Skeletal muscle satellite cell (primary cell): ENCODE measurements at regions not wholly inside any gene's neighbourhood (a gene's known extent, or its start where the extent isn't known, plus 50 kb on each side); places are given as distances from the start of the nearest gene placed in this dataset.

Source experiments
- H3K27me3 ChIP-seq: 2 replicates; pipeline ENCODE4 v1.7.0; 2013; ENCODE audit warnings: low read length; ENCODE audit not compliant: control insufficient read depth, insufficient read depth
- H3K36me3 ChIP-seq: 2 replicates; pipeline ENCODE4 v1.7.0; 2013; ENCODE audit warnings: mild to moderate bottlenecking, control low read depth, low read length; ENCODE audit not compliant: insufficient read depth
- H3K4me1 ChIP-seq: 2 replicates; pipeline ENCODE4 v1.7.0; 2013; ENCODE audit warnings: low read length; ENCODE audit not compliant: control insufficient read depth, insufficient read depth
- H3K4me2 ChIP-seq: 2 replicates; pipeline ENCODE4 v1.7.0; 2013; ENCODE audit warnings: mild to moderate bottlenecking, low read length
- H3K4me3 ChIP-seq: 2 replicates; pipeline ENCODE4 v1.7.0; 2013; ENCODE audit warnings: low read length
- H3K9ac ChIP-seq: 2 replicates; pipeline ENCODE4 v1.7.0; 2013; ENCODE audit warnings: mild to moderate bottlenecking, low read depth, low read length, moderate library complexity
- H3K9me3 ChIP-seq: replicated peaks from 2 replicates; pipeline ENCODE4 v1.7.0; 2013; ENCODE audit warnings: mild to moderate bottlenecking, control low read depth, low read length

DNA sequence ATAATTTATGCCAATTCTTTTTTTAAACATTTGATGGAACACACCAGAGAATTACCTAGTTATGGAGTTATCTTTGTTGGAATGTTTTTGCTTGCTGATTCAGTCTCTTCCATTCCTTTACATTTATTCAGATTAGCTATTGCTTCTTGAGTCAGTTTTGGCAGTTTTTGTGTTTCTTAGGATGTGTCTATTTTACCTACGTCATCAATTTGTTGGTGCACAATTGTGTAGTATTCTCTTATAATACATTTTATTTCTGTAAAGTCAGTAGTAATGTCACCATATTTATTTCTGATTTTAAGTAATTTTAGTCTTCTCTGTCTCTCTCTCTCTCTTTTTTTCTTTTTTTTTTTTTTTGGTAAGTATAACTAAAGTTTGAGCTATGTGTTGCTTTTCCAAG, 929.5 kb upstream of the RAG2 start:
- Histone ChIP-seq H3K27me3 (no peaks in the 10 kb centered on the region), H3K4me2 (no peak overlapping the region), H3K4me1 (no peaks in the 10 kb centered on the region), H3K4me3 (no peak overlapping the region), H3K9ac (no peak overlapping the region), H3K36me3 (no peaks in the 10 kb centered on the region), H3K9me3 (no peaks in the 10 kb centered on the region)

DNA sequence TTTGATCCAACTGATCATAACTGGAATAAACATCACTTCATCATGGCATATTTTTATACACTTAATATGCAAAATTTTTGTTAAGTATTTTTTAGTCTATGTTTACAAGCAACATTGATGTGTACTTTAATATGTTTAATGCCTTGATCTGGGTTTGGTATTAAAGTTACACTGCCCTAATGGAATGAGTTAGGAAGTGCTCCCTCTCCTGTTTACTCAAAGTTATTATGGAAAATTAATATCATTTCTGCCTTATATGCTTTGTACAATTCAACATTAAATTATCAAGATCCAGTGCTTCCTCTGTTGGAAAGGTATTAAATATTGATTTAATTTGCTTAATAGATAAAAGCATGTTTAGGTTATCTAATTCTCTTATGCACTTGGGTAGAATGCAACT, 927.3 kb upstream of the RAG2 start:
- H3K27me3 ChIP-seq = no peaks in the 10 kb centered on the region
- H3K36me3 ChIP-seq = no peaks in the 10 kb centered on the region

DNA sequence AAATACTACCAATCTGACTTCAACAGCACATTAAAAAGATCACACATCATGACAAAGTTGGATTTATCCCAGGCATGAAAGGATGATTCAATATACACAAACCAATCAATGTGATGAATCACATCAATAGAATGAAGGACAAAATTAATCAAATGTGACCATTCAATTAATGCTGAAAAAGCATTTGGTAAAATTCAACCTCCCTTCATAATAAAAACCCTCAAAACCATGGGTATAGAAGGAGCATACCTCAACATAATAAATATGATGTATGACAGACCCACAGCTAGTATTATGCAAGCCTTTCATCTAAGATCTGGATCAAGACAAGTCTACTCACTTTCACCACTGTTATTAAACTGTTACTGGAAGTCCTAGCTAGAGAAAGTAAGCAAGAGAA, 921.7 kb upstream of the RAG2 start:
- H3K4me2 ChIP-seq = no peak overlapping the region
- no peaks in the 10 kb centered on the region for H3K4me1 ChIP-seq
- no peaks in the 10 kb centered on the region for H3K36me3 ChIP-seq
- H3K9ac ChIP-seq = no peak overlapping the region
- no peaks in the 10 kb centered on the region for H3K9me3 ChIP-seq
- no peaks in the 10 kb centered on the region for H3K27me3 ChIP-seq
- no peak overlapping the region for H3K4me3 ChIP-seq

More for the DNA sequence above, 927.3 kb upstream of the RAG2 start:
- no peak overlapping the region for H3K9ac ChIP-seq
- H3K4me1 ChIP-seq = no peaks in the 10 kb centered on the region
- H3K4me2 ChIP-seq = no peak overlapping the region
- no peak overlapping the region for H3K4me3 ChIP-seq
- no peaks in the 10 kb centered on the region for H3K9me3 ChIP-seq

DNA sequence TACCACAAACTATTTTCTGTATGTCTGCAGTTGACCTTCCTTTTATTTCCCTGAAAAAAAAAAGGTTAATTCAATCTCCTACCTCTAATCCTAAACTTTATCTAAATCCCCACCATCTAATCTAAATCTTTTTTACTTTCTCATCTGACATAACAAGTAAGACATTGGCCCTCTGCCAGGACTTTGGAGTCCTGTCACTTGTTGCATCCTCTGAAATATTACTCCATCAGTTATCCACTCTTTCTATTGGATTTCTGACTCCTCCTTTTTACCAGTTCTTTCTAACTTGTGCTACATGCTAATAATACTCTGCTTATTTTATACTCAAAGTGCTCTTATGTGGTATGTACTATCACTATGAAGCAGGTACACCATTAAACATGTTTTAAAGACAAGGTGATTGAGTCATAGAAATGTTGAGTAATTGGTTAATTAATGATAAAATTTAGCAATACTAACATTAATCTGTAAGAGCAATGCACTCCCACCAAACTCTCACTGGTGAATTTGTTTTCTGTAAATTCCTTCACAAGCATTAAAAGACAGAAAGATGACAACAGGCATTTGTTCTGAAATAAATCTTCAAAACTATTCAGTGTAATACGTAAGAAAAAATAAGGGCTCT, 914.2 kb upstream of the RAG2 start:
- Histone ChIP-seq H3K9ac (no peak overlapping the region), H3K9me3 (no peaks in the 10 kb centered on the region), H3K27me3 (no peaks in the 10 kb centered on the region), H3K4me1 (peaks cover 18% of the 10 kb centered on the region), H3K36me3 (no peaks in the 10 kb centered on the region), H3K4me3 (no peak overlapping the region), H3K4me2 (no peak overlapping the region)

DNA sequence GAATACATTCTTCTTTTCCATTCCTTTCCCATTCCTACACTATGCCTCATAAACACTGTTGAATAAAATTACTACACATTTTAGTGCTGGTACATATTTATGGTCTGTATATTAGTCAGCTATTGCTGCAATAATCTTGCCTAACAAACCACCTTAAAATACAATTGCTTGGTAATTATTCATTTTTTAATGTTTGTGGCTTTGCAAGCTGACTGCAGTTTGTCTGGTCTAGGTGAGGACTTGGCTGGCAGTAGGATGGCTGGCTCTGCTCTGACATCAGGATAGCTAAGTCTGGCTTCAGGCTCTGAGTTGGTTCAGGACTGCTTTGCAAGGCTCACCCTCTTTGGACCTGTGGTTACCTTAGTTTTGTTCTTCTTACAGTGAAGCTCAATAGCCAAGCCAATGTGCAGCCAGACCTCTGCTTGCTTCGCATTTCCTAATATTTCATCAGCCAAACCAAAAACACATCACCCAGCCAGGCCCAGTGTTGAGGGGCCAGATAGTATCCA, 913.4 kb upstream of the RAG2 start:
- Histone ChIP-seq H3K4me2 (no peak overlapping the region), H3K27me3 (no peaks in the 10 kb centered on the region), H3K36me3 (no peaks in the 10 kb centered on the region), H3K9ac (no peak overlapping the region), H3K9me3 (no peaks in the 10 kb centered on the region), H3K4me1 (peaks cover 18% of the 10 kb centered on the region), H3K4me3 (no peak overlapping the region)

DNA sequence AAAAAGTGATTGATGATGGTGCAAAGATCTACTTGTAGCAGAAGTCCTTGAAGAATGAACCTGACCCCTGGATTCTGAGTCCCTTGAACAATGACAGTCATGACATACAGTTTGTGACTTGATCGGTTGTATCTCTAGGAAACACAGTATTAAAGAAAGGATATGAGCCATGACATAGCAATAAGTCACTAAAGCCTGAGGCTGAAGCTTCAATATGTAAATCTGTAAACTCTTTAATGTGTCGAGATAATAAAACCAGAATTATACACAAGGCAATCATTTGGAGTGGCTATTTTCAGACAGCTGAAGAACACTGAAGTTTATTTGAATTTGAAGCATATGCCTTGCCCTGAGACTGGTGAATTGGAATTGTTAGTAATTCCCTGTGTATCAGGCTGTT, 911.5 kb upstream of the RAG2 start:
- no peak overlapping the region for H3K9ac ChIP-seq
- H3K9me3 ChIP-seq = no peaks in the 10 kb centered on the region
- H3K36me3 ChIP-seq = no peaks in the 10 kb centered on the region
- H3K4me2 ChIP-seq = no peak overlapping the region
- H3K27me3 ChIP-seq = no peaks in the 10 kb centered on the region
- H3K4me1 ChIP-seq = peaks cover 36% of the 10 kb centered on the region
- H3K4me3 ChIP-seq = no peak overlapping the region

DNA sequence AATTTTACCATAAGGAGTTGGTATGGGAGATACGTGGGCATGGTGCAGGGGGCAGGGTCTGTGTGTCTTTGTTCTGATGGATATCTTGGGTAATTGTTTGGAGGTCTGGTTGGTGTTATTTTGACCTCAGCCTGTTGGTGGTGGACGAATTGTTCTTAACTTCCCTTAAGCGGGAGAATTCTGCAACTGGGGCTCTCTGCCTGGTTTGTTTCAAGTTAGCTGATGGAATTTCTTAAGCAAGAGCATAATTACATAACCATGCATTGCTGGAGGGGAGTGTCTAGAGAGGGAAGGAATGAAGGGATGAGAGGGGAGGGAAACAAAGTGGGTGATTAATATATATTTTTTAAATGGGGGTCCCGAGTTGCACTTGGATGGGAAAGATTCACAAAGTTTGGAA, 908.5 kb upstream of the RAG2 start:
- Histone ChIP-seq H3K27me3 (no peaks in the 10 kb centered on the region), H3K9ac (no peak overlapping the region), H3K4me1 (peaks cover 52% of the 10 kb centered on the region), H3K4me3 (no peak overlapping the region), H3K36me3 (no peaks in the 10 kb centered on the region), H3K4me2 (no peak overlapping the region), H3K9me3 (no peaks in the 10 kb centered on the region)

DNA sequence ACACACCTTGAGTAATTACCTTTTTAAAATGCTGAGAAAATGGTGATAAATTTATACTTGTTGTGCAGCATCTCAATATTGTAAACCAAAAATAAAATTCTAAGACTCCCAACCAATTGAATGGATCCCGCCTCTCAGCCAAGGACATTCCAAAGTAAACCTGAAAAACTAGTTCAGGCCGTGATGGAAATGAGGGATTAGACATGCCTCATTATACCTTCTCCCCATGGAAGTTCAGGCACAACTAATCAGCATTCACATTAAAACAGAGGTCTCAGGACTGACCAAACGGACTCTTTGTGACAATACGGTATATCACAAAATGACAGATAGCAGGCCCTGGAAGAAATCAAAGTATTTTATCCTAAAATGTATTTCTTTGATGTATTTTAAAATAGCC, 907.4 kb upstream of the RAG2 start:
- Histone ChIP-seq H3K27me3 (no peaks in the 10 kb centered on the region), H3K4me1 (peaks cover 42% of the 10 kb centered on the region), H3K4me2 (peak overlapping the region; percentile 77), H3K4me3 (no peak overlapping the region), H3K36me3 (no peaks in the 10 kb centered on the region), H3K9me3 (no peaks in the 10 kb centered on the region), H3K9ac (peak overlapping the region; percentile 57)

DNA sequence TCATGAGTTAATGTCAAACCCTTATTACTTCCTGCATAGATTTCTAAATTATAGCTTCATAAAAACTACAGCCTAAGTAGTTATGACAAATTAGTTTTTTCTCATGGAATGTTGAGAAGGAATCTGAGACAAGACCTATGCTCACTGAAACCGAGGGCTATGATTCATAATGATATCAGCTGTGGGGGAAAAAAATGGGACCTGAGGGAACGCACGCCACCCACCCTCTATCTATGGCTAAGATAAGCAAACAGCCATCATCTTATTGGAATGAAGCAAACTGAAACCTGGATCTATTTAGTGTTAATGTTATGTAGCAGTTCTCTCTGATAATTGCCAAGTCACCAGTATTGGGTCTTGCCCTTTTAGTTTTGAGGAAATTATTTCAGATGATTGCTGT, 906.9 kb upstream of the RAG2 start:
- peak overlapping the region; percentile 46 for H3K4me3 ChIP-seq
- no peaks in the 10 kb centered on the region for H3K9me3 ChIP-seq
- H3K36me3 ChIP-seq = no peaks in the 10 kb centered on the region
- H3K4me1 ChIP-seq = peaks cover 42% of the 10 kb centered on the region
- peak overlapping the region; percentile 68 for H3K9ac ChIP-seq
- H3K27me3 ChIP-seq = no peaks in the 10 kb centered on the region
- peak overlapping the region; percentile 77 for H3K4me2 ChIP-seq

DNA sequence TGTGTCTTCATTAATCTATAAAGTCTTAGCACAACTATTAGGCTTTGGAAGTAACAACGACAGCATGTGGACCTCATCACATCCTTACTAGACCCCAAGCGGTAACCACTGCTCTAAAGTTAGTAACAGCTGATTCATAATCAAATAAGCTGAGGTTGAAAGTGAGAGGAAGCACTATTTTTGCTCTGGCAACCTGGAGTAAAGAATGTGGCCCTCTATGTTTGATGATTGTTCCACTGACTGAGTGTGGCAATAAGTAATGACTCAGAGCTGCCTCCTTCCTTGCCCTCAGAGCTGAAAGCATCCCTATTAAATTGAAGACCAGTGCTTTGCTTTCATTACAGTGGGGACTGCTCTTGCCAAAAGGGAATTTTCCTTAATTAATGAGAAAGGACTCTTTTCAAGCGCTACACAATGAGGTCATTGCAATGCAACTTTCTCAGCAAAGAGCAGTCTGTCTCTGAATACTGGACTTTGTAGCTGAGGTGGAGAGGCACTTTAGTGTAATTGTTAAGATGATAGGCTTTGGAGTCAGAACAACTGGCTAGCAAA, 906.1 kb upstream of the RAG2 start:
- H3K4me1 ChIP-seq = peaks cover 42% of the 10 kb centered on the region
- H3K4me2 ChIP-seq = peak overlapping the region; percentile 77
- H3K27me3 ChIP-seq = no peaks in the 10 kb centered on the region
- H3K9ac ChIP-seq = peak overlapping the region; percentile 68
- H3K36me3 ChIP-seq = no peaks in the 10 kb centered on the region
- peak overlapping the region; percentile 46 for H3K4me3 ChIP-seq
- no peaks in the 10 kb centered on the region for H3K9me3 ChIP-seq

DNA sequence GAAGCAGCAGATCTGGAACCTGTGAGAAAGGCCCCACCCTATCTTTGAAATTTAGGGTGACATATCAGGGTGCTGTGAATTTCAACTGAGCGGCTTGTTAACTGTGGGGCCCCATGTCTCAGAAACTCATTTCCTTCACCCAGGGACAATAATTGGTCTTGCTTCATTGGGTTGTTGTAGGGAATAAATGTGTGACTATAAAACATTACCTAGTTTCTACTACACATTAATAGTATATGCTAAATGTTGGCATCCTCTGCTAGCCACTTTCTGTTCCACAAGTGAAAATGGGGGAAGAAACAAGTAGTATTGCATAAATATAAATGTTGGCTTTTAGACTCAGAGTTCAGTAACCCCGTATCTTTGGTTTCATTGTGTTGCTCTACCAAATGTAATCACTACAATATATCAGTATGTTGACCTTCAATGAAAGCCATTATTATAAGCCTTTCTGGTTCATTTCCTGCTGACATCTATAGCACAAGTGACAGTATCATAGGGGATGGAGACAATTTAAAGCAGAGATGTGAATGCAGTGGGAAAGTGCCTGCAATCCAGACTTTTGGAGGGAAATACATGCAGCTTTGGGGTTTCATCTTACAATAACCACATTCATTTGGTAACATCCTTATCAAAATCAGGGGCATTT, 905.5 kb upstream of the RAG2 start:
- peak overlapping the region; percentile 17 for H3K9ac ChIP-seq
- peaks cover 42% of the 10 kb centered on the region for H3K4me1 ChIP-seq
- no peaks in the 10 kb centered on the region for H3K27me3 ChIP-seq
- no peaks in the 10 kb centered on the region for H3K9me3 ChIP-seq
- H3K4me3 ChIP-seq = no peak overlapping the region
- H3K36me3 ChIP-seq = no peaks in the 10 kb centered on the region
- peak overlapping the region; percentile 77 for H3K4me2 ChIP-seq

DNA sequence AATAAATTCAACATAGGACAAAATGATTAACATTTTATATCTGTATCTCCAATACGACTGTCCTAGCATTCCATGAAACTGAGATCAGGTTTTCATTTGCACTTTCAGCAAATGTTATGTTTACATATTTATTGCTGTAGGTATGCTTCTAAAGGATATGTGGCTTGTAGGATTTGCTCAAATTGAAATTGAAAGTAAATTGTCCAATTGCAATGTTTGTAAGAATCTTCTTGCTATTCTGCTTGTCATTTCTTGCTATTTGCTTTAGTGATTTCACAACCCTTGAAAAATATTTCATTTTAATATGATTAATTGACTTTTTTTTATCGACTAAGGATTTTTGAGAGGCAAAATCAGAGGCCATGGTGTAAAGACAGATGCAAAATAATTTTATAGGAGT, 904.2 kb upstream of the RAG2 start:
- Histone ChIP-seq H3K9me3 (no peaks in the 10 kb centered on the region), H3K4me3 (no peak overlapping the region), H3K4me1 (peaks cover 42% of the 10 kb centered on the region), H3K9ac (no peak overlapping the region), H3K36me3 (no peaks in the 10 kb centered on the region), H3K27me3 (no peaks in the 10 kb centered on the region), H3K4me2 (no peak overlapping the region)
